Kidney (tissue), 13 donors: ENCODE measurements at regions not wholly inside any gene's neighbourhood (a gene's known extent, or its start where the extent isn't known, plus 50 kb on each side); places are given as distances from the start of the nearest gene placed in this dataset.

Experiments used
- DNase-seq, 5 donors: peaks; one replicate each; pipeline ENCODE4 v3.0.0-alpha.2; 2013 to 2020
- FAIRE-seq: peaks from 2 replicates; lab custom pipeline; 2012; peaks lifted over from hg19 to GRCh38; lab: Jason Lieb, UNC
- H3K27ac ChIP-seq, 2 donors: one replicate each; pipeline ENCODE4 v1.7.0; 2013; ENCODE audit warnings: low read depth in 2 of 2, low read length in 2 of 2, inconsistent platforms in 1 of 2
- H3K27me3 ChIP-seq: one replicate; pipeline ENCODE4 v1.7.1; 2013; ENCODE audit warnings: low read length, inconsistent platforms; ENCODE audit not compliant: control insufficient read depth, insufficient read depth
- H3K36me3 ChIP-seq, 3 donors: one replicate each; pipeline versions ENCODE4 v1.7.0 to v1.7.1; 2013; ENCODE audit warnings: low read length in 3 of 3, control low read depth in 1 of 3, inconsistent platforms in 1 of 3; ENCODE audit not compliant: insufficient read depth in 3 of 3, control insufficient read depth in 2 of 3
- H3K4me1 ChIP-seq, 3 donors: one replicate each; pipeline versions ENCODE4 v1.7.0 to v1.7.1; 2013; ENCODE audit warnings: low read length in 3 of 3, inconsistent platforms in 1 of 3, low read depth in 1 of 3; ENCODE audit not compliant: control insufficient read depth in 2 of 3, insufficient read depth in 2 of 3
- H3K4me3 ChIP-seq, 3 donors: one replicate each; pipeline versions ENCODE4 v1.7.0 to v1.8.1; 2013; ENCODE audit warnings: low read length in 3 of 3, control low read depth in 1 of 3, inconsistent platforms in 1 of 3
- H3K9ac ChIP-seq, 3 donors: one replicate each; pipeline versions ENCODE4 v1.7.0 to v1.7.1; 2013; ENCODE audit warnings: low read length in 3 of 3, control low read depth in 1 of 3, inconsistent platforms in 1 of 3
- H3K9me3 ChIP-seq, 3 donors: one replicate each; pipeline versions ENCODE4 v1.7.0 to v1.7.1; 2013; ENCODE audit warnings: low read length in 3 of 3, control low read depth in 1 of 3, inconsistent platforms in 1 of 3; ENCODE audit not compliant: control insufficient read depth in 2 of 3, insufficient read depth in 1 of 3
- intact Hi-C: fragments of 100-400 bp; cut with DNase I; formaldehyde crosslinking; loops from one replicate; pipeline ENCODE4 v1.11.1; 2022
- TF ChIP-seq, protein P1 (sequence below): IDR thresholded peaks from 3 replicates; pipeline ENCODE4 v1.5.1; 2012; ENCODE audit warnings: mild to moderate bottlenecking, moderate library complexity, borderline replicate concordance; ENCODE audit not compliant: insufficient read depth; ENCODE audit errors: extremely low read depth
- donor health status: control.
- donor health status: control.
- donor health status: control.
- donor health status: control.
- donor health status: control.
- donor health status: DM: yes; HTN: yes; CAD: no.
- donor health status: Normal renal cell carcinoma (clear cell type).

- H3K36me3 ChIP-seq: no peaks in the 10 kb centered on the region
- no peak overlapping the region for H3K9ac ChIP-seq
- H3K9me3 ChIP-seq: no peaks in the 10 kb centered on the region
- no peak overlapping the region for H3K4me3 ChIP-seq
- TF ChIP-seq, protein P1, sequence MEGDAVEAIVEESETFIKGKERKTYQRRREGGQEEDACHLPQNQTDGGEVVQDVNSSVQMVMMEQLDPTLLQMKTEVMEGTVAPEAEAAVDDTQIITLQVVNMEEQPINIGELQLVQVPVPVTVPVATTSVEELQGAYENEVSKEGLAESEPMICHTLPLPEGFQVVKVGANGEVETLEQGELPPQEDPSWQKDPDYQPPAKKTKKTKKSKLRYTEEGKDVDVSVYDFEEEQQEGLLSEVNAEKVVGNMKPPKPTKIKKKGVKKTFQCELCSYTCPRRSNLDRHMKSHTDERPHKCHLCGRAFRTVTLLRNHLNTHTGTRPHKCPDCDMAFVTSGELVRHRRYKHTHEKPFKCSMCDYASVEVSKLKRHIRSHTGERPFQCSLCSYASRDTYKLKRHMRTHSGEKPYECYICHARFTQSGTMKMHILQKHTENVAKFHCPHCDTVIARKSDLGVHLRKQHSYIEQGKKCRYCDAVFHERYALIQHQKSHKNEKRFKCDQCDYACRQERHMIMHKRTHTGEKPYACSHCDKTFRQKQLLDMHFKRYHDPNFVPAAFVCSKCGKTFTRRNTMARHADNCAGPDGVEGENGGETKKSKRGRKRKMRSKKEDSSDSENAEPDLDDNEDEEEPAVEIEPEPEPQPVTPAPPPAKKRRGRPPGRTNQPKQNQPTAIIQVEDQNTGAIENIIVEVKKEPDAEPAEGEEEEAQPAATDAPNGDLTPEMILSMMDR: no peak
- FAIRE-seq (no peak), DNase-seq (no peak)
- no peak overlapping the region for H3K27ac ChIP-seq
- no peaks in the 10 kb centered on the region for H3K4me1 ChIP-seq
- H3K27me3 ChIP-seq: no peaks in the 10 kb centered on the region
- intact Hi-C loops: no loop called here
Observed at GRCh38 chr6:960356-960755, 267.4 kb upstream of the EXOC2 start.

DNA sequence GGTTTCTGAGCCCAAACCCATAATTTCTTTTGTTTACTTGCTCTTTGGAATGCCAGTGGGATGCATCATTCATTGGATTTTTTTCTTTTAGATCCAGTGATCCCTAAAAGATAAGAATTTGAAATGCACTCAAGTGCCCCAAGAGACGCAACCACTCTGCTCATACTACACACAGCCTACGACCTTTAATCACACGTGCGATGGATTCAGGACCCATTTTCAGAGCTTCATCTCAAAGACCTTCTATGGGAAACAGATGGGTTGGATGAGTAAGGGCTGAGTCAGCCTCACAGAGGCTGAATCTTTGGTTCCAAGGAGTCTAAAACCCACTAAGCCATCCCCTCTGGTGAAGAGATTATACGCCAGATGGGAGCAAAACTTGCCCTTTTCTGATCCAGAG lies 265.5 kb upstream of the EXOC2 start:
- no peak overlapping the region for H3K27ac ChIP-seq
- no peak overlapping the region for H3K4me3 ChIP-seq
- no peaks in the 10 kb centered on the region for H3K9me3 ChIP-seq
- TF ChIP-seq, protein P1: no peak
- H3K4me1 ChIP-seq: no peaks in the 10 kb centered on the region
- no peak for FAIRE-seq
- no peak overlapping the region for H3K9ac ChIP-seq
- DNase-seq: no peak
- H3K36me3 ChIP-seq: no peaks in the 10 kb centered on the region
- intact Hi-C loops: no loop called here
- no peaks in the 10 kb centered on the region for H3K27me3 ChIP-seq

- intact Hi-C loops: no loop called here
- Histone ChIP-seq H3K36me3 (no peaks in the 10 kb centered on the region), H3K9ac (no peak overlapping the region), H3K9me3 (no peaks in the 10 kb centered on the region), H3K27me3 (no peaks in the 10 kb centered on the region), H3K27ac (no peak overlapping the region), H3K4me1 (no peaks in the 10 kb centered on the region), H3K4me3 (no peak overlapping the region)
- FAIRE-seq (no peak), DNase-seq (no peak)
- TF ChIP-seq, protein P1: no peak
Observed at GRCh38 chr6:951399-952181, 258.7 kb upstream of the EXOC2 start.
